Peyer's patch (tissue), 4 donors: ENCODE measurements at regions not wholly inside any gene's neighbourhood (a gene's known extent, or its start where the extent isn't known, plus 50 kb on each side); places are given as distances from the start of the nearest gene placed in this dataset.

Source experiments
- CTCF ChIP-seq, 6 experiments: fragments of 450-650 bp in 4 of 6; fragments of 200-600 bp in 2 of 6; sonication (generic) in 1 of 6; IDR thresholded peaks; one replicate each; pipeline ENCODE4 v1.5.1; 2017 to 2019; ENCODE audit warnings: antibody characterized with exemption in 6 of 6, mild to moderate bottlenecking in 3 of 6, moderate library complexity in 1 of 6
- POLR2A ChIP-seq, 2 donors: fragments of 450-650 bp; IDR thresholded peaks; one replicate each; pipeline ENCODE4 v1.5.1; 2017; ENCODE audit warnings: antibody characterized with exemption in 2 of 2, mild to moderate bottlenecking in 2 of 2, moderate library complexity in 2 of 2

- TF ChIP-seq POLR2A (IDR thresholded peaks at IDR 0.05) (no peak), CTCF (IDR thresholded peaks at IDR 0.05) (no peak)
Measured at GRCh38 chr2:193542762-193543161, 1348.0 kb upstream of the TMEFF2 start.
